ENCODE measurements at regions not wholly inside any gene's neighbourhood (a gene's known extent, or its start where the extent isn't known, plus 50 kb on each side); places are given as distances from the start of the nearest gene placed in this dataset.

GRCh38 chr4:38452542-38452941 is 211.5 kb upstream of the KLF3 start:
- Histone ChIP-seq H2AFZ (ENCODE audit: low read depth, low read length) (no peak overlapping the region), H3K4me2 (ENCODE audit: low read length) (no peak overlapping the region), H3K27me3 (ENCODE audit: insufficient read depth, low read depth, low read length) (no peaks in the 10 kb centered on the region), H3K9me3 (ENCODE audit: low read length) (no peaks in the 10 kb centered on the region), H3K9me2 (ENCODE audit: insufficient read depth, low read length) (no peaks in the 10 kb centered on the region), H3K79me2 (replicated peaks; ENCODE audit: insufficient read depth, low read length) (no peaks in the 10 kb centered on the region), H3K4me3 (ENCODE audit: low read length) (no peak overlapping the region), H3K9ac (ENCODE audit: low read length) (no peak overlapping the region), H3F3A (ENCODE audit: insufficient read depth, low read length, poor library complexity, severe bottlenecking) (no peaks in the 10 kb centered on the region), H3K36me3 (ENCODE audit: insufficient read depth, low read length) (no peaks in the 10 kb centered on the region), H3K27ac (ENCODE audit: low read length) (no peak overlapping the region), H4K20me1 (ENCODE audit: insufficient read depth) (no peaks in the 10 kb centered on the region)
- TF ChIP-seq RAD21 (conservative IDR thresholded peaks at IDR 0.05) (no peak), EZH2 (IDR thresholded peaks at IDR 0.05; ENCODE audit: borderline replicate concordance, insufficient read depth, low read length, poor library complexity, severe bottlenecking) (no peak), TAF1 (IDR thresholded peaks at IDR 0.05; ENCODE audit: low read depth) (no peak), REST (IDR thresholded peaks at IDR 0.05; ENCODE audit: borderline replicate concordance) (no peak), POLR2AphosphoS5 (IDR thresholded peaks at IDR 0.05) (no peak), MXI1 (conservative IDR thresholded peaks at IDR 0.05; ENCODE audit: poor library complexity, severe bottlenecking) (no peak), CTCF (IDR thresholded peaks at IDR 0.05; ENCODE audit: poor library complexity, severe bottlenecking) (no peak), SMC3 (conservative IDR thresholded peaks at IDR 0.05; ENCODE audit: poor library complexity) (no peak)

- Histone ChIP-seq H3K9me3 (ENCODE audit: low read length) (no peaks in the 10 kb centered on the region), H3K27me3 (ENCODE audit: insufficient read depth, low read depth, low read length) (no peaks in the 10 kb centered on the region), H3K4me2 (ENCODE audit: low read length) (no peak overlapping the region), H3K27ac (ENCODE audit: low read length) (no peak overlapping the region), H3K79me2 (replicated peaks; ENCODE audit: insufficient read depth, low read length) (no peaks in the 10 kb centered on the region), H4K20me1 (ENCODE audit: insufficient read depth) (no peaks in the 10 kb centered on the region), H3K9ac (ENCODE audit: low read length) (no peak overlapping the region), H3K4me3 (ENCODE audit: low read length) (no peak overlapping the region), H3F3A (ENCODE audit: insufficient read depth, low read length, poor library complexity, severe bottlenecking) (no peaks in the 10 kb centered on the region), H3K36me3 (ENCODE audit: insufficient read depth, low read length) (no peaks in the 10 kb centered on the region), H2AFZ (ENCODE audit: low read depth, low read length) (no peak overlapping the region), H3K9me2 (ENCODE audit: insufficient read depth, low read length) (no peaks in the 10 kb centered on the region)
- TF ChIP-seq EZH2 (IDR thresholded peaks at IDR 0.05; ENCODE audit: borderline replicate concordance, insufficient read depth, low read length, poor library complexity, severe bottlenecking), result no peak
- no peak for TF ChIP-seq POLR2AphosphoS5 (IDR thresholded peaks at IDR 0.05)
- TF ChIP-seq REST (IDR thresholded peaks at IDR 0.05; ENCODE audit: borderline replicate concordance), result no peak
- no peak for TF ChIP-seq CTCF (IDR thresholded peaks at IDR 0.05; ENCODE audit: poor library complexity, severe bottlenecking)
- no peak for TF ChIP-seq SMC3 (conservative IDR thresholded peaks at IDR 0.05; ENCODE audit: poor library complexity)
- TF ChIP-seq MXI1 (conservative IDR thresholded peaks at IDR 0.05; ENCODE audit: poor library complexity, severe bottlenecking), result no peak
- TF ChIP-seq EP300 (conservative IDR thresholded peaks at IDR 0.05; ENCODE audit: poor library complexity, severe bottlenecking), result no peak
- no peak for TF ChIP-seq RAD21 (conservative IDR thresholded peaks at IDR 0.05)
- no peak for TF ChIP-seq TAF1 (IDR thresholded peaks at IDR 0.05; ENCODE audit: low read depth)
These were observed 210.6 kb upstream of the KLF3 start for GRCh38 chr4:38453253-38453881.
